BLaER1 treated with 17β-estradiol and CSF1 and Interleukin-3, amounts not matched to agents 10 nM and 100 nM (cell line): ENCODE measurements at regions not wholly inside any gene's neighbourhood (a gene's known extent, or its start where the extent isn't known, plus 50 kb on each side); places are given as distances from the start of the nearest gene placed in this dataset.

Experiments used
- H3K27ac ChIP-seq, 11 experiments: shearing (Covaris generic); formaldehyde crosslinking; 2 replicates each; pipeline ENCODE4 v1.8.1; 2022
- H3K27me3 ChIP-seq, 11 experiments: shearing (Covaris generic); formaldehyde crosslinking; 2 replicates each; pipeline ENCODE4 v1.8.1; 2022
- H3K36me3 ChIP-seq, 11 experiments: shearing (Covaris generic); formaldehyde crosslinking; 2 replicates each; pipeline ENCODE4 v1.8.1; 2022
- H3K4me1 ChIP-seq, 10 experiments: shearing (Covaris generic); formaldehyde crosslinking; 2 replicates each; pipeline ENCODE4 v1.8.1; 2022
- H3K4me2 ChIP-seq, 11 experiments: shearing (Covaris generic); formaldehyde crosslinking; 2 replicates each; pipeline ENCODE4 v1.8.1; 2022
- H3K4me3 ChIP-seq, 10 experiments: shearing (Covaris generic); formaldehyde crosslinking; 2 replicates each; pipeline ENCODE4 v1.8.1; 2022
- H3K9ac ChIP-seq, 11 experiments: shearing (Covaris generic); formaldehyde crosslinking; 2 replicates each; pipeline ENCODE4 v1.8.1; 2022
- H3K9me3 ChIP-seq, 11 experiments: shearing (Covaris generic); formaldehyde crosslinking; replicated peaks in 1 of 11; 2 replicates each; pipeline ENCODE4 v1.8.1; 2022
- H4K20me1 ChIP-seq, 11 experiments: shearing (Covaris generic); formaldehyde crosslinking; 2 replicates each; pipeline ENCODE4 v1.8.1; 2022
- Cebpa-rat ChIP-seq, 11 experiments: shearing (Covaris generic); IDR thresholded peaks; 2 replicates each; pipeline ENCODE4 v1.8.1; 2022

GRCh38 chr9:38185647-38186403 is 116.8 kb upstream of the SHB start:
- Histone ChIP-seq H3K4me2 (no peak overlapping the region), H3K4me1 (peaks cover 0 to 19% (median 9%) of the 10 kb centered on the region in 10 experiments; a peak in 12 of 20 replicates), H3K27ac (no peak overlapping the region), H3K9ac (no peak overlapping the region), H3K9me3 (no peaks in the 10 kb centered on the region), H3K27me3 (no peaks in the 10 kb centered on the region), H3K36me3 (no peaks in the 10 kb centered on the region), H4K20me1 (no peaks in the 10 kb centered on the region), H3K4me3 (no peak overlapping the region)
- TF ChIP-seq Cebpa-rat (IDR thresholded peaks at IDR 0.05) = no peak

DNA sequence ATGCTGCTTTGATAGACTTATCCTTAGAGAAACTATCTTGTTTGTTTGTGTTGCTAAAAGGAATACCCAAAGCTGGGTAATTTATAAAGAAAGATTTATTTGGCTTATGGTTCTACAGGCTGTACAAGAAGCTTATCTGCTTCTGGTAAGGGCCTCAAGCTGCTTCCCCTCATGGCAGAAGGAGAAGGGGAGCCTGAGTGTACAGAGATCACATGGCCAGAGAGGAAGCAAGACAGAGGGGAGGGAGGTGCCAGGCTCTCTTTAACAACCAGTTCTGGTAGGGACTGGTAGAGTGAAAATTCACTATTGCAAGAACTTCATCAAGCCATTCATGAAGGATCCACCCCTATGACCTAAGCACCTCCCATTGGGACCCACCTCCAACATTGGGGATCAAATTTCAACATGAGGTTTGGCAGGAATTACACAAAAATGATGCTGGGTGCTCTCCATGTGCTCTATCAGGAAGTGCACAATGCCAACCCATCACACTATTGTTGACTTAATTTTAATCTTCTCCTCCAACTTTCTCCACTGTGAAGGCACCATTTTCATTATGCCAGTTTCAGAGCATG is 115.1 kb upstream of the SHB start:
- no peak overlapping the region for H3K9ac ChIP-seq
- no peak overlapping the region for H3K4me3 ChIP-seq
- H3K4me2 ChIP-seq = no peak overlapping the region; a peak in 1 of 22 replicates
- no peak overlapping the region for H3K27ac ChIP-seq
- no peaks in the 10 kb centered on the region for H3K27me3 ChIP-seq
- H3K9me3 ChIP-seq = no peaks in the 10 kb centered on the region
- no peak for TF ChIP-seq Cebpa-rat (IDR thresholded peaks at IDR 0.05)
- no peaks in the 10 kb centered on the region for H4K20me1 ChIP-seq
- H3K36me3 ChIP-seq = no peaks in the 10 kb centered on the region
- H3K4me1 ChIP-seq = peaks cover 0 to 30% (median 15%) of the 10 kb centered on the region in 10 experiments; a peak in 14 of 20 replicates

DNA sequence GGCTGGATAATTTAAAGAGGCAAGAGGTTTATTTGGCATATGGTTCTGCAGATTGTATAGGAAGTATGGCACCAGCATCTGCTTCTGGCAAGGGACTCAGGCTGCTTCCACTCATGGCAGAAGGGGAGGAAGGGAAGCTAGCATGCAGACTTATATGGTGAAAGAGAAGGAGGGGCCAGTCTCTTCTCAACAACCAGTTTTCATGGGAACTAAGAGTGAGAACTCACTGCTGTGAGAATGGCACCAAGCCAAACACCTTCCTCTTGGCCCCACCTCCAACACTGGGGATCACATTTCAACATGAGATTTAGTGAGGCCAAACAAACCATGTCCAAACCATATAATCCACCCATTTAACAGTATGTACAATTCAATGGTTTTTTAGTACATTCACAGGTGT is 113.3 kb upstream of the SHB start:
- Histone ChIP-seq H3K36me3 (no peaks in the 10 kb centered on the region), H3K27ac (no peak overlapping the region), H3K9me3 (no peaks in the 10 kb centered on the region), H3K27me3 (no peaks in the 10 kb centered on the region), H3K4me3 (no peak overlapping the region), H4K20me1 (no peaks in the 10 kb centered on the region), H3K4me1 (peaks cover 15 to 47% (median 32%) of the 10 kb centered on the region in 10 experiments), H3K4me2 (peak overlapping the region in 2 of 11 experiments; percentile 35 to 49; a peak in 2 of 22 replicates), H3K9ac (no peak overlapping the region)
- TF ChIP-seq Cebpa-rat (IDR thresholded peaks at IDR 0.05) = no peak

DNA sequence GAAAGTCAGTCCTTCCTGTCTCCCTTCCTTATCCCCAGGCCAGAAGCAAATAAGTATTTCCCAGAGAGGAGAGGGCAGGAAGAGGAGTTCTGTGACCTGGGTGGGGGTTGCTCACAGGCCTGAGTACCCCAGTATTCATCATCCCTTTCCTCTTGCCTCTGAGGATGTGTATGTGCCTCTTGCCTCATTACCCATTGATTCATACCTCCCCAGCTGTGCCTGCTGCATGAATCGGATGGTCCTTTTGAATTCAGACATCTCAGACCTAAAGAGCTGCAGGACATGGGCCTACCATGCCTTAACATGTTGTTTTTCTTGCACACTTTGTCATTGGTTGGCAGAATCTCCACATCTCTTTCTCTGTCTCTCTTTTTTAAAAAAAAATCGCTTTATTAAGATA is 112.8 kb upstream of the SHB start:
- H3K9me3 ChIP-seq = no peaks in the 10 kb centered on the region
- peak overlapping the region in 5 of 11 experiments; percentile 35 to 66 (median 49); a peak in 6 of 22 replicates for H3K4me2 ChIP-seq

DNA sequence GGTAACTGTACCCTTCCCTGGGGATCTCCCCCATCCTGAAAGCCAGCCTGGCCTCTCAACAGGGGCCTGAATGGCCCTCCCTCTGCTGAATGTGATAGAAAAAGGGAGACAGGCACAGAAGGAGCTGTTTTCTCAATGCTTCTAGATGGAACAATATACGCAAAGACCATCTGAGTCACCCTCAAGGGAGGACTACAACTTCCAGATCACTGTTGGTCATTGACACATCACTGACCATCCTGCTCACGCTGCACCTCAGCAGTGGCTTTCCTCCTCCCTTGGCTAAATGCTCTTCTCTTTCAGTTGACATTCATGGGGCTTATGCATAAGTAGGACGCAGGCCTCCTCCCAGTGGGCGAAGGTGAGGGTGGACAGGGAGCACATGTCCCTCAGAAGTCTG is 112.2 kb upstream of the SHB start:
- H3K27me3 ChIP-seq = no peaks in the 10 kb centered on the region
- H3K27ac ChIP-seq = no peak overlapping the region
- H3K4me1 ChIP-seq = peaks cover 15 to 50% (median 34%) of the 10 kb centered on the region in 10 experiments
- TF ChIP-seq Cebpa-rat (IDR thresholded peaks at IDR 0.05) = no peak
- H3K9me3 ChIP-seq = no peaks in the 10 kb centered on the region
- peak overlapping the region in 7 of 11 experiments; percentile 20 to 66 (median 48); a peak in 14 of 22 replicates for H3K4me2 ChIP-seq
- no peaks in the 10 kb centered on the region for H3K36me3 ChIP-seq
- H3K9ac ChIP-seq = no peak overlapping the region
- H3K4me3 ChIP-seq = no peak overlapping the region
- no peaks in the 10 kb centered on the region for H4K20me1 ChIP-seq

More for the DNA sequence above, 112.8 kb upstream of the SHB start:
- H3K4me1 ChIP-seq = peaks cover 15 to 50% (median 34%) of the 10 kb centered on the region in 10 experiments
- no peaks in the 10 kb centered on the region for H3K27me3 ChIP-seq
- H3K27ac ChIP-seq = no peak overlapping the region
- H3K9ac ChIP-seq = no peak overlapping the region
- H4K20me1 ChIP-seq = no peaks in the 10 kb centered on the region
- TF ChIP-seq Cebpa-rat (IDR thresholded peaks at IDR 0.05) = no peak
- H3K4me3 ChIP-seq = no peak overlapping the region
- H3K36me3 ChIP-seq = no peaks in the 10 kb centered on the region

GRCh38 chr9:38180656-38181055 is 111.6 kb upstream of the SHB start:
- Histone ChIP-seq H3K4me2 (peak overlapping the region in 8 of 11 experiments; percentile 16 to 66 (median 42); a peak in 13 of 22 replicates), H3K27ac (no peak overlapping the region), H3K9ac (no peak overlapping the region), H3K27me3 (no peaks in the 10 kb centered on the region), H3K4me1 (peaks cover 15 to 50% (median 34%) of the 10 kb centered on the region in 10 experiments), H3K36me3 (no peaks in the 10 kb centered on the region), H4K20me1 (no peaks in the 10 kb centered on the region), H3K9me3 (no peaks in the 10 kb centered on the region), H3K4me3 (no peak overlapping the region)
- no peak for TF ChIP-seq Cebpa-rat (IDR thresholded peaks at IDR 0.05)

DNA sequence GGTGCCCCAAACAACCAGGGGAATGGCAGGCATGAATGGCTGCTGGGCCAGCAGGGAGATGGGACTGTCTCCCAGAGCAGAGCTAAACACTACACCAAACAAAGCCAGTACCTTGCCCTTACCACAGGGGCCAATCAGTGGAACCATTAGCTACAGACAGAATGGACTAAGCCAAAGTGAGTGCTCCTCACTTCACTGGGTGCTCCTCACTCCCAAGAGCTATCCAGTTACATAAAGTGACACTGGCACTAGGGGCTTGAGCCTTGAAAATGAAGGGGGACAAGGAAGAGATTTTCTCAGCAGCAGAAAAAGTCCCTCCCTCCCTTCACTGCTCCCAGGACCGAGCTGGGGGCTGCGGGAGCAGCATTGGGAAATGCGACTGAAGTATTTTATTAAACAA is 110.9 kb upstream of the SHB start:
- Histone ChIP-seq H3K9ac (no peak overlapping the region), H3K27me3 (no peaks in the 10 kb centered on the region), H3K27ac (no peak overlapping the region), H4K20me1 (no peaks in the 10 kb centered on the region), H3K36me3 (no peaks in the 10 kb centered on the region), H3K9me3 (no peaks in the 10 kb centered on the region), H3K4me1 (peaks cover 15 to 50% (median 34%) of the 10 kb centered on the region in 10 experiments), H3K4me2 (peak overlapping the region in 6 of 11 experiments; percentile 16 to 66 (median 40); a peak in 7 of 22 replicates), H3K4me3 (no peak overlapping the region)
- no peak for TF ChIP-seq Cebpa-rat (IDR thresholded peaks at IDR 0.05)

DNA sequence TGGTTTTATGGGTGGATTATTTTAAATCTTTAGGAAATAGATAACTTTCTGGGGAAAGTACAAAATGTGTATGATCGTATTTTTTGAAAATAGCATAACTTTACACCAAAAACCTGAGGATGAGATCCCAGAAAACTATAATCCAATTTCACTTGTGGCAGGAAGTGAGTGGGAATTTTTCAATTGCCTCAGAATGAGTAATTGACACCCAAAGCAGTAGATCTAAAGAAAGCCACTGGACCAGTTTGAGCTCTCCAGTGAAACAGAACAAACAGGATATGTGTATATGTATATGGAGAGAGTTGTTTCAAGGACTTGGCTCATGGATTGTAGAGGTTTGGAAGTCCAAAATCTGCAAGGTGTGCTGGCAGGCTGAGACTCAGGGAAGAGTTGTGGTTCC is 109.2 kb upstream of the SHB start:
- TF ChIP-seq Cebpa-rat (IDR thresholded peaks at IDR 0.05) = no peak
- H3K27ac ChIP-seq = 0 out of 22 replicates have a peak overlapping the region, but pooled peaks of 1 of the 11 experiments have one; percentile 18
- peak overlapping the region; percentile 51 to 80 (median 65) for H3K4me2 ChIP-seq
- no peak overlapping the region for H3K9ac ChIP-seq
- no peaks in the 10 kb centered on the region for H3K36me3 ChIP-seq
- H4K20me1 ChIP-seq = no peaks in the 10 kb centered on the region
- H3K4me3 ChIP-seq = no peak overlapping the region
- peaks cover 15 to 50% (median 34%) of the 10 kb centered on the region in 10 experiments for H3K4me1 ChIP-seq
- H3K9me3 ChIP-seq = no peaks in the 10 kb centered on the region
- no peaks in the 10 kb centered on the region for H3K27me3 ChIP-seq

- Histone ChIP-seq H3K9me3 (peaks cover 0 to 1% (median 0%) of the 10 kb centered on the region in 11 experiments; a peak in 1 of 22 replicates), H3K4me1 (peaks cover 15 to 48% (median 34%) of the 10 kb centered on the region in 10 experiments)
- no peak for TF ChIP-seq Cebpa-rat (IDR thresholded peaks at IDR 0.05)
Measured at GRCh38 chr9:38177680-38178079, 108.7 kb upstream of the SHB start.

More at GRCh38 chr9:38177680-38178079, 108.7 kb upstream of the SHB start:
- H3K27ac ChIP-seq = no peak overlapping the region
- H3K36me3 ChIP-seq = no peaks in the 10 kb centered on the region
- no peak overlapping the region for H3K4me3 ChIP-seq
- H3K9ac ChIP-seq = no peak overlapping the region
- no peaks in the 10 kb centered on the region for H4K20me1 ChIP-seq
- H3K27me3 ChIP-seq = no peaks in the 10 kb centered on the region
- H3K4me2 ChIP-seq = peak overlapping the region; percentile 53 to 81 (median 75)
